Spleen (tissue), 11 donors: ENCODE measurements at regions not wholly inside any gene's neighbourhood (a gene's known extent, or its start where the extent isn't known, plus 50 kb on each side); places are given as distances from the start of the nearest gene placed in this dataset.

Experiments used
- DNase-seq: peaks from one replicate; pipeline ENCODE4 v3.0.0-alpha.2; 2020
- H3K27ac ChIP-seq, 8 donors: fragments of 200-600 bp; sonication (generic) in 7 of 8; 1 replicate in 4 of 8; 2 replicates in 4 of 8; pipeline versions ENCODE4 v1.5.0 to v1.8.0; 2016 to 2021; ENCODE audit warnings: inconsistent platforms in 4 of 8, mild to moderate bottlenecking in 4 of 8, moderate library complexity in 1 of 8
- H3K27me3 ChIP-seq, 7 donors: fragments of 200-600 bp; sonication (generic) in 6 of 7; replicated peaks in 1 of 7; 1 replicate in 4 of 7; 2 replicates in 3 of 7; pipeline versions ENCODE4 v1.5.0 to v1.8.0; 2016 to 2021; ENCODE audit warnings: inconsistent platforms in 3 of 7, mild to moderate bottlenecking in 1 of 7
- H3K36me3 ChIP-seq, 6 donors: fragments of 200-600 bp; sonication (generic) in 5 of 6; 1 replicate in 4 of 6; 2 replicates in 2 of 6; pipeline versions ENCODE4 v1.5.0 to v1.8.0; 2016 to 2021; ENCODE audit warnings: inconsistent platforms in 2 of 6
- H3K4me1 ChIP-seq, 6 donors: fragments of 200-600 bp; sonication (generic) in 5 of 6; 1 replicate in 3 of 6; 2 replicates in 3 of 6; pipeline versions ENCODE4 v1.5.0 to v1.8.0; 2016 to 2021; ENCODE audit warnings: inconsistent platforms in 3 of 6
- H3K4me3 ChIP-seq, 8 donors: fragments of 200-600 bp; sonication (generic) in 7 of 8; 1 replicate in 4 of 8; 2 replicates in 4 of 8; pipeline versions ENCODE4 v1.5.0 to v1.8.0; 2016 to 2021; ENCODE audit warnings: inconsistent platforms in 4 of 8, mild to moderate bottlenecking in 4 of 8, moderate library complexity in 2 of 8
- H3K9me3 ChIP-seq, 8 donors: fragments of 200-600 bp; sonication (generic) in 7 of 8; 1 replicate in 4 of 8; 2 replicates in 4 of 8; pipeline versions ENCODE4 v1.5.0 to v1.8.0; 2016 to 2021; ENCODE audit warnings: inconsistent platforms in 4 of 8
- CTCF ChIP-seq, 11 experiments: fragments of 200-600 bp in 7 of 11; fragments of 450-650 bp in 4 of 11; sonication (generic) in 4 of 11; IDR thresholded peaks in 8 of 11; conservative IDR thresholded peaks in 3 of 11; 1 replicate in 7 of 11; 2 replicates in 4 of 11; pipeline versions ENCODE4 v1.4.0 to v1.8.0; 2016 to 2021; ENCODE audit warnings: antibody characterized with exemption in 11 of 11, inconsistent platforms in 4 of 11, mild to moderate bottlenecking in 1 of 11
- POLR2A ChIP-seq, 3 donors: fragments of 450-650 bp; IDR thresholded peaks; one replicate each; pipeline ENCODE4 v1.5.1; 2017; ENCODE audit warnings: antibody characterized with exemption in 3 of 3, mild to moderate bottlenecking in 1 of 3
- POLR2AphosphoS5 ChIP-seq, 3 donors: sonication (generic); formaldehyde crosslinking; IDR thresholded peaks; one replicate each; pipeline ENCODE4 v1.5.1; 2017; ENCODE audit warnings: antibody characterized with exemption in 3 of 3
- WGBS, 5 donors: extraction: QIAGEN DNeasy Blood & Tissue Kit in 3 of 5; methylation state at CpG; one replicate each; pipeline versions ENCODE4 v1.1.5 to v1.1.7; 2013 to 2018; 5-methylcytosine and 5-hydroxymethylcytosine counted together
- intact Hi-C: fragments of 100-400 bp; cut with DNase I; formaldehyde crosslinking; loops from one replicate; pipeline ENCODE4 v1.15.0; 2023; ENCODE audit warnings: low total_unique reads
- donor health status: healthy with polysubstance abuse.
- donor health status: DM: no; HTN: no; CAD: no; lungs with moderate emphysema.
- donor health status: DM: no; HTN: no; CAD: no.
- donor health status: Bipolar disorder and iron deficiency.
- donor health status: healthy.
- donor health status: DM: no; HTN: no; CAD: no.
- donor health status: DM: yes; HTN: yes; CAD: no.

- WGBS, 5 donors: 13 to 32% (median 26%) methylated on average over 1 of the region's 1 CpG
- Histone ChIP-seq H3K36me3 (no peaks in the 10 kb centered on the region), H3K4me1 (peaks cover 0 to 14% (median 0%) of the 10 kb centered on the region in 6 donors), H3K9me3 (no peaks in the 10 kb centered on the region), H3K27ac (no peak overlapping the region), H3K27me3 (no peaks in the 10 kb centered on the region), H3K4me3 (no peak overlapping the region)
- no peak for DNase-seq
- intact Hi-C loops: no loop called here
- TF ChIP-seq CTCF (IDR thresholded peaks at IDR 0.05 in 8 of 11, conservative IDR thresholded peaks at IDR 0.05 in 3 of 11): no peak
- no peak for TF ChIP-seq POLR2AphosphoS5 (IDR thresholded peaks at IDR 0.05)
- TF ChIP-seq POLR2A (IDR thresholded peaks at IDR 0.05): no peak
Observed at GRCh38 chr1:229001467-229002011, 266.3 kb downstream of the RHOU start.

GRCh38 chr1:229002037-229002436 lies 266.8 kb downstream of the RHOU start:
- DNase-seq: no peak
- H3K9me3 ChIP-seq: no peaks in the 10 kb centered on the region
- no peak overlapping the region for H3K27ac ChIP-seq
- TF ChIP-seq CTCF (IDR thresholded peaks at IDR 0.05 in 8 of 11, conservative IDR thresholded peaks at IDR 0.05 in 3 of 11): no peak
- TF ChIP-seq POLR2AphosphoS5 (IDR thresholded peaks at IDR 0.05): no peak
- TF ChIP-seq POLR2A (IDR thresholded peaks at IDR 0.05): no peak
- H3K4me1 ChIP-seq: peaks cover 0 to 14% (median 0%) of the 10 kb centered on the region in 6 donors
- WGBS, 5 donors: 89 to 96% (median 93%) methylated on average over 3 of the region's 3 CpGs
- no peak overlapping the region for H3K4me3 ChIP-seq
- no peaks in the 10 kb centered on the region for H3K27me3 ChIP-seq
- H3K36me3 ChIP-seq: no peaks in the 10 kb centered on the region
- intact Hi-C loops: no loop called here

GRCh38 chr1:229002451-229002960 lies 267.2 kb downstream of the RHOU start:
- H3K27me3 ChIP-seq: no peaks in the 10 kb centered on the region
- WGBS, 5 donors: 91 to 95% (median 93%) methylated on average over 4 of the region's 4 CpGs
- H3K36me3 ChIP-seq: no peaks in the 10 kb centered on the region
- H3K9me3 ChIP-seq: no peaks in the 10 kb centered on the region
- TF ChIP-seq POLR2A (IDR thresholded peaks at IDR 0.05): no peak
- TF ChIP-seq CTCF (IDR thresholded peaks at IDR 0.05 in 8 of 11, conservative IDR thresholded peaks at IDR 0.05 in 3 of 11): no peak
- TF ChIP-seq POLR2AphosphoS5 (IDR thresholded peaks at IDR 0.05): no peak
- H3K27ac ChIP-seq: no peak overlapping the region
- H3K4me1 ChIP-seq: peaks cover 0 to 14% (median 0%) of the 10 kb centered on the region in 6 donors
- no peak for DNase-seq
- no peak overlapping the region for H3K4me3 ChIP-seq
- intact Hi-C loops: no loop called here

GRCh38 chr1:229003233-229004031 lies 267.5 kb upstream of the RAB4A start:
- Histone ChIP-seq H3K4me3 (no peak overlapping the region), H3K4me1 (peaks cover 0 to 14% (median 0%) of the 10 kb centered on the region in 6 donors), H3K36me3 (no peaks in the 10 kb centered on the region), H3K27ac (no peak overlapping the region), H3K9me3 (no peaks in the 10 kb centered on the region), H3K27me3 (no peaks in the 10 kb centered on the region)
- DNase-seq: no peak
- WGBS, 5 donors: 82 to 91% (median 89%) methylated on average over 17 of the region's 17 CpGs
- TF ChIP-seq POLR2A (IDR thresholded peaks at IDR 0.05): no peak
- no peak for TF ChIP-seq CTCF (IDR thresholded peaks at IDR 0.05 in 8 of 11, conservative IDR thresholded peaks at IDR 0.05 in 3 of 11)
- no peak for TF ChIP-seq POLR2AphosphoS5 (IDR thresholded peaks at IDR 0.05)
- intact Hi-C loops: no loop called here
